ENCODE measurements at regions not wholly inside any gene's neighbourhood (a gene's known extent, or its start where the extent isn't known, plus 50 kb on each side); places are given as distances from the start of the nearest gene placed in this dataset.

DNA sequence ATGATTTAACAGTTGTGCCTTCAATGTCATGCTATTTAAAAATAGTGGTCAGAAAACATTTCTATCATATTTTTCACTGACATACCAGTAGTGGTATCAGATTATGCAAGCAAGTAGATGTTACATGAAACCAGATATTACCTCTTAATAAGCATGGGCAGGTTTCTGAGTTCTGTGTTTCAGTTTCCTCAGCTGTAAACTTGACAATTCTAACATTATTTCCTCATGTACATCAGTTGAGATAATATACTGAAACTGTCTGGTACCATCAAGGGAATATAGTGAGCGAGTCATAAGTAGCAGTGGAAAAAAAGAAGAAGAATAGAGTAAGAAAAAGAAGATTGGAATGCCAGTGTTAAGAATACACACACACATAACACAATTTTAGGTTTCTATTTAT is 477.9 kb upstream of the MANEA start:
- no peak for DNase-seq
- no peaks in the 10 kb centered on the region for H3K9me3 Mint-ChIP-seq
- no peaks in the 10 kb centered on the region for H3K4me1 Mint-ChIP-seq
- H3K27me3 Mint-ChIP-seq (ENCODE audit: low read depth, poor library complexity), result no peaks in the 10 kb centered on the region
- no peak for TF ChIP-seq CTCF (IDR thresholded peaks at IDR 0.05)
- no peaks in the 10 kb centered on the region for H3K36me3 Mint-ChIP-seq (ENCODE audit: low read depth)
- no peak overlapping the region for H3K4me3 Mint-ChIP-seq
- H3K27ac Mint-ChIP-seq, result no peak overlapping the region

GRCh38 chr6:95109212-95109611 is 468.1 kb upstream of the MANEA start:
- DNase-seq, result no peak
- Mint-ChIP-seq H3K4me1 (no peaks in the 10 kb centered on the region), H3K36me3 (ENCODE audit: low read depth) (no peaks in the 10 kb centered on the region), H3K4me3 (no peak overlapping the region), H3K9me3 (no peaks in the 10 kb centered on the region), H3K27ac (no peak overlapping the region), H3K27me3 (ENCODE audit: low read depth, poor library complexity) (no peaks in the 10 kb centered on the region)
- TF ChIP-seq CTCF (IDR thresholded peaks at IDR 0.05), result no peak

DNA sequence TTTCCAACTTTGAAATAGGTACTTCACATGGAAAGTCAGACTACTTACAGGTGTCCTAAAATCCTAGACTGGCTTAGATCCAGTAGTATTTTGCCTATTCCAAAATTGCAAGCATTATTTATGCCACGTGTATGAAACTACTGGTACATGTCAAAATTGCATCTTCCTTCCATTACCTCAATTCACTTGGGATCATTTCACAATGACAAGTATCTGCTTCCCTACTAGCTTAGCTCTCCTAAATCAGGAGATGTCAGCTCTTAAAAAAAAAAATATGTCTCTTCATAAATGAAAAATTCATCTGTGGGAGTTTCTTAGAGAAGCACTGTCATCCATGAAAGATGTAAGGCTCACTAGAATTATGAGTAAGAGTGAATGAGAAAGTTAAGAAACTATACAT is 466.6 kb upstream of the MANEA start:
- no peak for TF ChIP-seq CTCF (IDR thresholded peaks at IDR 0.05)
- no peak overlapping the region for H3K27ac Mint-ChIP-seq
- DNase-seq, result no peak
- no peaks in the 10 kb centered on the region for H3K36me3 Mint-ChIP-seq (ENCODE audit: low read depth)
- H3K9me3 Mint-ChIP-seq, result no peaks in the 10 kb centered on the region
- no peaks in the 10 kb centered on the region for H3K4me1 Mint-ChIP-seq
- H3K4me3 Mint-ChIP-seq, result no peak overlapping the region
- H3K27me3 Mint-ChIP-seq (ENCODE audit: low read depth, poor library complexity), result no peaks in the 10 kb centered on the region

DNA sequence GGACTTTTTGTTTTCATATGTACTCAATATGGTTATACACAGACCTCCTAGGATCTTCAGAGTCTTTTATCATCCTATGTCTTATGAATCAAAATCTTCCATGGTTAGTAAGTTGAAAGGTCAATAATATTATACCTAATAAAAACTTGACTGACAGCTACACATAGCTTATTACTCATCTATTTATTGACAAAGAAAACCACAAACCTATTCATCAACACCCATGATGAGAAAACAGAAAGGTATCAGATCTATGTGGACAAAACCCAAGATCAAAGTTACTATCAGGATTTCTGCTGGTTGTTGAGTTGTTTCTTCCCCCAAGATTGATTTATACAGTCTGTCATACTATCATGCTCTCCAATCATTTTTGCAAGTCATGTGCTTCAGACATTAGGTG is 460.1 kb upstream of the MANEA start:
- Mint-ChIP-seq H3K36me3 (ENCODE audit: low read depth) (no peaks in the 10 kb centered on the region), H3K4me3 (no peak overlapping the region), H3K4me1 (no peaks in the 10 kb centered on the region), H3K9me3 (no peaks in the 10 kb centered on the region), H3K27me3 (ENCODE audit: low read depth, poor library complexity) (no peaks in the 10 kb centered on the region), H3K27ac (no peak overlapping the region)
- no peak for TF ChIP-seq CTCF (IDR thresholded peaks at IDR 0.05)
- DNase-seq, result no peak

- Mint-ChIP-seq H3K9me3 (no peaks in the 10 kb centered on the region), H3K27ac (no peak overlapping the region), H3K27me3 (ENCODE audit: low read depth, poor library complexity) (peaks cover 5% of the 10 kb centered on the region), H3K4me1 (no peaks in the 10 kb centered on the region), H3K36me3 (ENCODE audit: low read depth) (no peaks in the 10 kb centered on the region), H3K4me3 (no peak overlapping the region)
- DNase-seq, result no peak
- TF ChIP-seq CTCF (IDR thresholded peaks at IDR 0.05), result no peak
Measured at GRCh38 chr6:95119927-95120326, 457.4 kb upstream of the MANEA start.

- no peak for TF ChIP-seq CTCF (IDR thresholded peaks at IDR 0.05)
- H3K4me3 Mint-ChIP-seq, result no peak overlapping the region
- DNase-seq, result no peak
- peaks cover 8% of the 10 kb centered on the region for H3K27me3 Mint-ChIP-seq (ENCODE audit: low read depth, poor library complexity)
- H3K9me3 Mint-ChIP-seq, result no peaks in the 10 kb centered on the region
- no peak overlapping the region for H3K27ac Mint-ChIP-seq
- H3K36me3 Mint-ChIP-seq (ENCODE audit: low read depth), result no peaks in the 10 kb centered on the region
- no peaks in the 10 kb centered on the region for H3K4me1 Mint-ChIP-seq
Measured at GRCh38 chr6:95120984-95121383, 456.4 kb upstream of the MANEA start.
